Nephron progenitor cell (in vitro differentiated cells): ENCODE measurements at regions not wholly inside any gene's neighbourhood (a gene's known extent, or its start where the extent isn't known, plus 50 kb on each side); places are given as distances from the start of the nearest gene placed in this dataset.

Source experiments
- DNase-seq: peaks from one replicate; pipeline ENCODE4 v3.0.0; 2021
- H3K27ac Mint-ChIP-seq: 2 replicates; pipeline ENCODE4 v1.8.0; 2021; ENCODE audit warnings: mild to moderate bottlenecking, moderate library complexity, mixed read lengths
- H3K27me3 Mint-ChIP-seq: 2 replicates; pipeline ENCODE4 v1.8.0; 2021; ENCODE audit warnings: mild to moderate bottlenecking, low read depth, mixed read lengths; ENCODE audit not compliant: poor library complexity
- H3K36me3 Mint-ChIP-seq: 2 replicates; pipeline ENCODE4 v1.8.0; 2021; ENCODE audit warnings: low read depth, mixed read lengths
- H3K4me1 Mint-ChIP-seq: 2 replicates; pipeline ENCODE4 v1.8.0; 2021; ENCODE audit warnings: mixed read lengths
- H3K4me3 Mint-ChIP-seq: 2 replicates; pipeline ENCODE4 v1.8.0; 2021; ENCODE audit warnings: mild to moderate bottlenecking, moderate library complexity, mixed read lengths
- H3K9me3 Mint-ChIP-seq: 2 replicates; pipeline ENCODE4 v1.8.0; 2021; ENCODE audit warnings: mild to moderate bottlenecking, moderate library complexity, mixed read lengths
- TF ChIP-seq, protein P1 (sequence below): fragments of 200-600 bp; sonication (generic); IDR thresholded peaks from 2 replicates; pipeline ENCODE4 v1.5.0; 2021; ENCODE audit warnings: antibody characterized with exemption

DNA sequence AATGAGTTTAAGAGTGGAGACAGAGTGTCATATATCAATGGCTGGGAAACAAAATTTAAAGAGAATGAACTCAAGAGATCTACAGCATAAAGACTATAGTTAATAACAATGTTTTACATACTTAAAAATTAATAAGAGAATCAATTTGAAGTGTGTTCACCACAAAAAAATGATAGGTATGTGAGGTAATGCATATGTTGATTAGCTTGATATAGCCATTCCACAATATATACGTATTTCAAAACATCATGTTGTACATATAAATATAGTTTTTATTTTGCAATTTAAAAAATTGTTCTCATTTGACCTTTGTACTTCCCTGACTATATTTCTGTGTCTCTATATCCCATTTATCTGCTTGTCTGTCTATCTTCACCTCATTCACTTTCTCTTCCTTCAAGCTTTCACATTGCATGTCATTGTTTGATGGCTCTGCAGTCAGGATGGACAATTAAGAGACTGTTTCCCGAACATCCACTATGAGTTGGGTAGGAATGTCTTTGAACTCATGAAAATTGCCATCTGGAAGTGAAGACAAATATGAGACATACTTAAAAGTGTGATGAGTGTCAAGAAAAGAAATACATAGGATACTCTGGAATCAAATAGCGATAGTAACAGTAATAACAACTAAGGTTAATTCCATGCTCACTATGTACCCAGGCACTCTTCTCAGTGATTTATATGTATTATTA, 359.9 kb upstream of the ACTBL2 start:
- no peaks in the 10 kb centered on the region for H3K36me3 Mint-ChIP-seq
- no peak overlapping the region for H3K4me3 Mint-ChIP-seq
- TF ChIP-seq, protein P1, sequence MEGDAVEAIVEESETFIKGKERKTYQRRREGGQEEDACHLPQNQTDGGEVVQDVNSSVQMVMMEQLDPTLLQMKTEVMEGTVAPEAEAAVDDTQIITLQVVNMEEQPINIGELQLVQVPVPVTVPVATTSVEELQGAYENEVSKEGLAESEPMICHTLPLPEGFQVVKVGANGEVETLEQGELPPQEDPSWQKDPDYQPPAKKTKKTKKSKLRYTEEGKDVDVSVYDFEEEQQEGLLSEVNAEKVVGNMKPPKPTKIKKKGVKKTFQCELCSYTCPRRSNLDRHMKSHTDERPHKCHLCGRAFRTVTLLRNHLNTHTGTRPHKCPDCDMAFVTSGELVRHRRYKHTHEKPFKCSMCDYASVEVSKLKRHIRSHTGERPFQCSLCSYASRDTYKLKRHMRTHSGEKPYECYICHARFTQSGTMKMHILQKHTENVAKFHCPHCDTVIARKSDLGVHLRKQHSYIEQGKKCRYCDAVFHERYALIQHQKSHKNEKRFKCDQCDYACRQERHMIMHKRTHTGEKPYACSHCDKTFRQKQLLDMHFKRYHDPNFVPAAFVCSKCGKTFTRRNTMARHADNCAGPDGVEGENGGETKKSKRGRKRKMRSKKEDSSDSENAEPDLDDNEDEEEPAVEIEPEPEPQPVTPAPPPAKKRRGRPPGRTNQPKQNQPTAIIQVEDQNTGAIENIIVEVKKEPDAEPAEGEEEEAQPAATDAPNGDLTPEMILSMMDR, result no peak
- H3K9me3 Mint-ChIP-seq, result peaks cover 7% of the 10 kb centered on the region
- H3K27me3 Mint-ChIP-seq, result peaks cover 5% of the 10 kb centered on the region
- H3K27ac Mint-ChIP-seq, result no peak overlapping the region
- no peak for DNase-seq
- peaks cover 34% of the 10 kb centered on the region for H3K4me1 Mint-ChIP-seq

DNA sequence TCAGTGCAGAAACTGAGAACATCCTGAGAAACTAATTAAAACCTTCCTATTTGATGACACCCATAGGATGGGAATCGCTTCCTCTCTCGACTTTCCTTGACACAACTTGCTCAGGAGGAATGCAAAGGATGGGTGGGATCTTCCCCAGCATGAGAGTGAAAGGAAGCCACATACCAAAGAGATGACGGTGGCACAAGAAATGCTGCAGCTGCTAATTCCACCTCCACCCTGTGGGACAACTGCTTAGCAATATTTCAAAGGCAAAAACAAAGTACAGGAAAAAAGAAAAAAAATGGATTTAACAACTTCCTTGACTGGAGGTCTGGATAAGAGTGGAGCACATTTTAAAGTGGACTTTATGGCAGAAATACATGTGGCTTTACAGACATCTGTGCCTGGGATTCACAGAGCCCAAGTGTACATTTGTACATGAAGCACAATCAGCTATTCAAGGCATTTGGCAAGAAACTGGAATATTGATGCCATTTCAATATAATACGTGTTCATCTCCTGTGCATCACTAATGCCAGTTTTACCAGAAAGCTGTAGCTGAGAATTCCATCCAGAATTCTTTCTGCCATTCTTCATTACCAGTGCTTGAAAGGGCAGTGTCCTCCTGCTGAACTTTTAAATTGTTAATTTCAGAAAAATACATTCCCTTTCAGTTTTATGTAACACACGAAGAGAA, 359.2 kb upstream of the ACTBL2 start:
- TF ChIP-seq, protein P1, result no peak
- peaks cover 5% of the 10 kb centered on the region for H3K36me3 Mint-ChIP-seq

DNA sequence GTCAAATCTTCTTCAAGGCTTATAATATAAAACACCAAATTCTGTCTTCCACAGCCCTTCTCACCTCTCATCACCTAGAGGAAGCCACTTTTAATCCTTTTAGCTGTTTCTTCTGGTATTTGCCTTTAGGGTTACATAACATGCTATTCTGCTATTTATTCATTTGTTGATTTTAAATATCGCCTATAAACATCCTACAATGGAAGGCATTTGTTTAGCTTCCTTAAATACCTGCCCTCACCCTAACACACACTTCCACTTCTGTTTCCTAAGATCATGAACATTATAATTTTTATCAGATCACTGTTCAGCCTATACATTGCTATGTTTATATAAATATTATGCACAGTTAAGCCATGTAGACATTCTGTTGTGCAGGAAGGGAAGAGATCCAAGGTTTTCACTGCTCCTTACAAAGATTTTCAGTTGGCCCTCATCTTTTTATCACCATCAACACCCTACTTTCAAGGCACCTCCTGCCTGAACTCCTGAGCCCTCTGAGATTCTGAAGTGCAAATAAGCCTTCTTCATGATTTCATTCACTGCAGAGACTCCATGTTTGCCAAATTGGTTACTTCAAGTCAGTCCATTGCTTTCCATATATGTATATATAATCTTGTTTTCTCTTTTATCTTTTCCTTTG, 356.9 kb upstream of the ACTBL2 start:
- peaks cover 10% of the 10 kb centered on the region for H3K36me3 Mint-ChIP-seq
- peaks cover 18% of the 10 kb centered on the region for H3K9me3 Mint-ChIP-seq
- H3K27ac Mint-ChIP-seq, result peak overlapping the region; percentile 53
- H3K4me3 Mint-ChIP-seq, result no peak overlapping the region
- H3K27me3 Mint-ChIP-seq, result peaks cover 5% of the 10 kb centered on the region
- DNase-seq, result no peak
- peaks cover 43% of the 10 kb centered on the region for H3K4me1 Mint-ChIP-seq
- TF ChIP-seq, protein P1, result no peak

More for the DNA sequence above, 359.2 kb upstream of the ACTBL2 start:
- Mint-ChIP-seq H3K4me3 (no peak overlapping the region), H3K27ac (peak overlapping the region; percentile 78), H3K27me3 (peaks cover 5% of the 10 kb centered on the region), H3K9me3 (peaks cover 12% of the 10 kb centered on the region), H3K4me1 (peaks cover 31% of the 10 kb centered on the region)
- peak; percentile 13 for DNase-seq

DNA sequence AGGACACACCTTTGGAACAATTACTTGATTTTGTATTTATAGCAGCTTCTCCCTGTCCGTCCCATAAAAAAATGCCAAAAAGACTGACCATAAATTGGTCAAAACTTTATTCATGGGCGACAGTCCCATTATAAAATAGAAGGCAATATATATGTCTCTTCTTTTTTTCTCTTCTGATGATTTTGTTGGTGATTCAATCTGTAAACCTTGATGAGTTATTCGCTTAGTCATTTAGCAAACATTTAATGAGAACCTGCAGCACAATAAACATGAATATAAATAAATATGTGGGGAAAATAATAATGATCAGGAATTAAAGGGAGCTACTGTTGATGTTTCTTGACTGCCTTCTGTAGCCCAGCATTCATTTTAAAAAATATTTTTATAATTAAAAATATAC, 356.4 kb upstream of the ACTBL2 start:
- Mint-ChIP-seq H3K4me3 (no peak overlapping the region), H3K9me3 (peaks cover 19% of the 10 kb centered on the region), H3K4me1 (peaks cover 44% of the 10 kb centered on the region), H3K36me3 (peaks cover 10% of the 10 kb centered on the region), H3K27me3 (peaks cover 3% of the 10 kb centered on the region), H3K27ac (no peak overlapping the region)
- TF ChIP-seq, protein P1, result no peak
- no peak for DNase-seq

DNA sequence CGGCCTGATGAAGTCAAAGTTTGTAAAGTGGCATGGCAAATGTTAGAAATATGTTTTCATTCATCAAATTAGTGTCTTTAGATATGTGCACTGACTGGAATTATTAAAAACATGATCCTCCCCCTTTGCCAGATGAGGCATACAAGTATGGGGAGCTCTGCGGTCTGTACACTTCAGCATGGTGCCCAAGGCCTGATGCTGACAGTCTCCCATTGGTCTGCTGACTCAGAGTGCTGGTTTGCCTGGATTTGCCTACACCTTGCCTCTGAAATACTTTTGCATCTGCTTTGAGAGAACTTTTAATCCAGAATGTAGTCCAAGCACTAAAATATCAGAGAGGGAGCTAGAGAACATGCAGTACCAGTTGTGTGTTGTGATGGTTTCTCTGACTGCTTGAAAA, 354.3 kb upstream of the ACTBL2 start:
- Mint-ChIP-seq H3K27me3 (peaks cover 3% of the 10 kb centered on the region), H3K9me3 (peaks cover 21% of the 10 kb centered on the region), H3K27ac (no peak overlapping the region), H3K4me3 (no peak overlapping the region), H3K36me3 (peaks cover 10% of the 10 kb centered on the region), H3K4me1 (peaks cover 35% of the 10 kb centered on the region)
- no peak for DNase-seq
- TF ChIP-seq, protein P1, result no peak
